Mucosa of descending colon (tissue), 3 donors: ENCODE measurements at regions not wholly inside any gene's neighbourhood (a gene's known extent, or its start where the extent isn't known, plus 50 kb on each side); places are given as distances from the start of the nearest gene placed in this dataset.
"Not testable (repeated sequence)": the region's sequence is repeated elsewhere in the genome, so short reads cannot be mapped to it uniquely, and the experiment has no call there.

Experiments used
- ATAC-seq: fragments of 200-7000 bp; cut with Tn5 transposase; one replicate; pipeline ENCODE4 v1.9.1; 2020; ENCODE audit warnings: mild to moderate bottlenecking, moderate library complexity
- DNase-seq, 3 donors: peaks; one replicate each; pipeline ENCODE4 v3.0.0-alpha.2; 2020
- H3K36me3 ChIP-seq: fragments of 200-600 bp; one replicate; pipeline ENCODE4 v1.8.0; 2021; ENCODE audit warnings: low read depth, mild to moderate bottlenecking
- H3K4me1 ChIP-seq: fragments of 200-600 bp; one replicate; pipeline ENCODE4 v1.8.0; 2021; ENCODE audit warnings: low read depth, mild to moderate bottlenecking
- H3K4me3 ChIP-seq: fragments of 200-600 bp; one replicate; pipeline ENCODE4 v1.8.0; 2021; ENCODE audit warnings: mild to moderate bottlenecking
- H3K9me3 ChIP-seq: fragments of 200-600 bp; one replicate; pipeline ENCODE4 v1.8.0; 2021; ENCODE audit warnings: mild to moderate bottlenecking
- intact Hi-C, 2 donors: fragments of 100-400 bp; cut with DNase I in 1 of 2; cut with micrococcal nuclease in 1 of 2; formaldehyde crosslinking; loops; one replicate each; pipeline versions ENCODE4 v1.11.0 to v1.11.1; 2022; cut with DNase I, micrococcal nuclease
- TF ChIP-seq, protein P1 (sequence below): fragments of 200-600 bp; IDR thresholded peaks from one replicate; pipeline ENCODE4 v1.8.0; 2022; ENCODE audit warnings: antibody characterized with exemption, mild to moderate bottlenecking
- donor health status: DM: no; HTN: no; CAD: no; lungs with moderate emphysema.
- donor health status: DM: no; HTN: no; CAD: no.
- donor health status: DM: no; HTN: yes; CAD: no.

DNA sequence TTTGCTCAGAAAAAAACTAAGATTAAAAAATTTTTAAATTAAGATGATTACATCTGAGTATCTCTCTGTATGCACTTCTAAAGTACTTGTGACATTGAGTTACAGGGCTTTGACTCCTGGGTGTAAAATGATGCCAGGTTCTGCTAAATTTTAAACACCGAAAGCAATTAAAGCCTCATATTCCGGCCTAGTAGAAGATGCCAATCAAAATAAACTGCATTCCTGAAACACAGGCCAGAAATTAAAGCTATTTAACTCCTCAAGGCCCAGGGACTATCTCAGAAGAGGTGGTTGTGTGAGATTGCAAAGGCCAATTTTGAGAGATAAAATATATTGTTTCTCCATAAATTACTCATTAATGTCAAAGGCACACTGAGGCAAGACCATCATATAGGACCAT, 388.3 kb downstream of the KIF20B start:
- Histone ChIP-seq H3K4me1 (no peaks in the 10 kb centered on the region), H3K4me3 (no peak overlapping the region), H3K9me3 (no peaks in the 10 kb centered on the region), H3K36me3 (no peaks in the 10 kb centered on the region)
- TF ChIP-seq, protein P1, sequence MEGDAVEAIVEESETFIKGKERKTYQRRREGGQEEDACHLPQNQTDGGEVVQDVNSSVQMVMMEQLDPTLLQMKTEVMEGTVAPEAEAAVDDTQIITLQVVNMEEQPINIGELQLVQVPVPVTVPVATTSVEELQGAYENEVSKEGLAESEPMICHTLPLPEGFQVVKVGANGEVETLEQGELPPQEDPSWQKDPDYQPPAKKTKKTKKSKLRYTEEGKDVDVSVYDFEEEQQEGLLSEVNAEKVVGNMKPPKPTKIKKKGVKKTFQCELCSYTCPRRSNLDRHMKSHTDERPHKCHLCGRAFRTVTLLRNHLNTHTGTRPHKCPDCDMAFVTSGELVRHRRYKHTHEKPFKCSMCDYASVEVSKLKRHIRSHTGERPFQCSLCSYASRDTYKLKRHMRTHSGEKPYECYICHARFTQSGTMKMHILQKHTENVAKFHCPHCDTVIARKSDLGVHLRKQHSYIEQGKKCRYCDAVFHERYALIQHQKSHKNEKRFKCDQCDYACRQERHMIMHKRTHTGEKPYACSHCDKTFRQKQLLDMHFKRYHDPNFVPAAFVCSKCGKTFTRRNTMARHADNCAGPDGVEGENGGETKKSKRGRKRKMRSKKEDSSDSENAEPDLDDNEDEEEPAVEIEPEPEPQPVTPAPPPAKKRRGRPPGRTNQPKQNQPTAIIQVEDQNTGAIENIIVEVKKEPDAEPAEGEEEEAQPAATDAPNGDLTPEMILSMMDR: no peak
- DNase-seq (peak in 1 of 3 donors; percentile 8), ATAC-seq (no peak)
- intact Hi-C loops: no loop called here

DNA sequence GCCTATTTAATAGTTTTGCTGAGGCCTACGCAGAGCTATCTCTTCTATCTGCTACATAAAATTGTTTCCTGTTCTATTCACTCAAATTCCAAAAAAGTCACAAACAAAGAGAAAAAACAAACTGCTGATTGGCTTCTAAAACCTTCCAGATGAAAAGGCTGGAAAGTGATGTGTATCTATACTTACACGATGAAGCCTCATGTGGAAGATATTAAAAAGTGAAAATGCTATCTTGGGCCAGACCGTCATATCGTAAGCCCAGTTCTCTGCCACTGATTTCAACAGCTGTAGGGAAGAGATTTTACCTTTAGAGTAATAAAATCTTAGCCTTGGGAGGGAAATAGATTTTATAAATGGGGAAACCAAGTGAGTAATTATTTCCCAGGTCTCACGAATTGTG, 394.8 kb downstream of the KIF20B start:
- no peak overlapping the region for H3K4me3 ChIP-seq
- no peak for ATAC-seq
- no peak for DNase-seq
- intact Hi-C loops: no loop called here
- TF ChIP-seq, protein P1: no peak
- H3K9me3 ChIP-seq: no peaks in the 10 kb centered on the region
- H3K4me1 ChIP-seq: no peaks in the 10 kb centered on the region
- H3K36me3 ChIP-seq: no peaks in the 10 kb centered on the region

DNA sequence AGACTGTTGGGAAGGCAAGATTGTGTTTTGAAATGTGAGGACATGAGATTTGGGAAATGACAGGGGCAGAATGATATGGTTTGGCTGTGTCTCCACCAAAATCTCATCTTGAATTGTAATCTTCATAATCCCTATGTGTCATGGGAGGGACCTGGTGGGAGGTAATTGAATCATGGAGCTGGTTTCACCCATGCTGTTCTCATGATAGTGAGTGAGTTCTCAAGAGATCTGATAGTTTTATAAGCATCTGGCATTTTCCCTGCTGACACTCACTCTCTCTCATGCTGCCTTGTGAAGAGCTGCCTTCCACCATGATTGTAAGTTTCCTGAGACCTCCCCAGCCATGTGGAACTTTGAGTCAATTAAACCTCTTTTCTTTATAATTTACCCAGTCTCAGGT, 406.2 kb downstream of the KIF20B start:
- H3K36me3 ChIP-seq, DNase-seq, H3K4me3 ChIP-seq, H3K4me1 ChIP-seq, ATAC-seq, intact Hi-C loops, H3K9me3 ChIP-seq: not testable (repeated sequence)

DNA sequence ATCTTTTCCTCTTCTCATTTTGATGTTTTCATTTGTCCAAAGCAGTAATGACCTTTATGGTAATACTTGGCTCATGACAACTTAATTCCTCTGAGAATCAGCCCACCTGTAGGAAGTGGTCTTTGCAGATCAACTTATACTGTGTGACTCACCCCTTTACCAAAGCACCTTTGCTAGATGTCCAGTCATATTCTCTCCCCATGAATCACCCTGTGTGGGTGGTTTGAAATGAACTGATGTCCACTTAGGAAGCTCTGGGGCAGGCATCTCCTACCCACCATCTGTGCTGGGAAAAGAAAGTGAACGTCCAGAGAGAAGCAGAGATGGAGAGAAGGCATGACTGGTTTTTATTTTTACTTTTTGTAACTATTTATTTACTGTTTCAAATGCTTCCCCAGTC, 410.3 kb downstream of the KIF20B start:
- ATAC-seq (no peak), DNase-seq (no peak)
- no peak overlapping the region for H3K4me3 ChIP-seq
- intact Hi-C loops: no loop called here
- H3K36me3 ChIP-seq: no peaks in the 10 kb centered on the region
- TF ChIP-seq, protein P1: no peak
- H3K4me1 ChIP-seq: no peaks in the 10 kb centered on the region
- no peaks in the 10 kb centered on the region for H3K9me3 ChIP-seq

DNA sequence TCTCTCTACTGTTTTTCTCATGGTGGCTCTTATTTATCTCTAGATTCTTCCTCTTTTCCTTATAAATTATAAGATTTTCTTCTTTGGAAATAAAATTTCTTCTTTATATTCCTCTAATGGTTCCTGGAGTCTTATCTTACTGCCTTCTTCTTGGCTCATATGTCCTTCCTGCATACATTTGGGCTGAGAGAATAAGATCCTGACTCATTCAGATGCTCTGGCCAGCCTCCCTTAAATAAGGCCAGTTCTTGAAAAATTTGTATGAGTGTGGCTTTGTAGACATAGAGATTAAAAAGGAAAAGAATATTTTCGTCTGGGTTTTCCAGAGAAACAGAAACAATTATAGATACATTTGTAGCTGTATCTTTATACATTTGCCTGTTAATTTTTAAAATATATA, 411.3 kb downstream of the KIF20B start:
- ATAC-seq: no peak

DNA sequence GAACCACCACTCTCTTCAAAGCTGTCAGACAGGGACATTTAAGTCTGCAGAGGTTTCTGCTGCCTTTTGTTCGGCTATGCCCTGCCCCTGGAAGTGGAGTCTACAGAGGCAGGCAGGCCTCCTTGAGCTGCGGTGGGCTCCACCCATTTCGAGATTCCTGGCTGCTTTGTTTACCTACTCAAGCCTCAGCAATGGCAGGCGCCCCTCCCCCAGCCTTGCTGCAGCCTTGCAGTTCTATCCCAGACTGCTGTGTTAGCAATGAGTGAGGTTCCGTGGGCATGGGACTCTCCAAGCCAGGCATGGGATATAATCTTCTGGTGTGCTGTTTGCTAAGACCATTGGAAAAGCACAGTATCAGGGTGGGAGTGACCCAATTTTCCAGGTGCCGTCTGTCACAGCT, 417.2 kb downstream of the KIF20B start:
- H3K4me3 ChIP-seq, DNase-seq, H3K36me3 ChIP-seq, intact Hi-C loops, ATAC-seq, H3K9me3 ChIP-seq, H3K4me1 ChIP-seq: not testable (repeated sequence)

More for the DNA sequence above, 411.3 kb downstream of the KIF20B start:
- no peaks in the 10 kb centered on the region for H3K4me1 ChIP-seq
- TF ChIP-seq, protein P1: no peak
- H3K36me3 ChIP-seq: no peaks in the 10 kb centered on the region
- no peak overlapping the region for H3K4me3 ChIP-seq
- no peaks in the 10 kb centered on the region for H3K9me3 ChIP-seq
- DNase-seq: no peak
- intact Hi-C loops: no loop called here

DNA sequence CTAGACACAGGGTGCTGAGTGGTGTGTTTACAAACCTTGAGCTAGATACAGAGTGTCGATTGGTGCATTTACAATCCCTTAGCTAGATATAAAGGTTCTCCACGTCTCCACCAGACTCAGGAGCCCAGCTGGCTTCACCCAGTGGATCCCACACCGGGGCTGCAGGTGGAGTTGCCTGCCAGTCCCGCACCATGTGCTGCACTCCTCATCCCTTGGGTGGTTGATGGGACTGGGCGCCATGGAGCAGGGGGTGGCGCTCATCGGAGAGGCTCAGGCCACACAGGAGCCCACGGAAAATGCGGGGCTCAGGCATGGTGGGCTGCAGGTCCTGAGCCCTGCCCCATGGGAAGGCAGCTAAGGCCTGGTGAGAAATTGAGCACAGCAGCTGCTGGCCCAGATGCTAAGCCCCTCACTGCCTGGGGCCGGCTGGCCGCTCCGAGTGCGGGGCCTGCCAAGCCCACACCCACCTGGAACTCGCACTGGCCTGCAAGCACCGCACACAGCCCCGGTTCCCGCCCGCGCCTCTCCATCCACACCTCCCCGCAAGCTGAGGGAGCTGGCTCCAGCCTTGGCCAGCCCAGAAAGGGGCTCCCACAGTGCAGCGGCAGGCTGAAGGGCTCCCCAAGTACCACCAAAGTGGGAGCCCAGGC, 418.4 kb downstream of the KIF20B start:
- H3K4me3 ChIP-seq, intact Hi-C loops: not testable (repeated sequence)

More for the DNA sequence above, 418.4 kb downstream of the KIF20B start:
- not testable (repeated sequence) for ATAC-seq, H3K4me1 ChIP-seq, H3K36me3 ChIP-seq, H3K9me3 ChIP-seq
- peak in 1 of 3 donors; percentile 31 for DNase-seq
